C4-2B (cell line): ENCODE measurements at regions not wholly inside any gene's neighbourhood (a gene's known extent, or its start where the extent isn't known, plus 50 kb on each side); places are given as distances from the start of the nearest gene placed in this dataset.

ENCODE experiments used
- H3K27ac ChIP-seq: fragments of 450-650 bp; 2 replicates; pipeline ENCODE4 v1.5.1; 2017
- ZFX ChIP-seq: fragments of 450-650 bp; IDR thresholded peaks from 2 replicates; pipeline ENCODE4 v1.6.1; 2017
- TF ChIP-seq, protein P1 (sequence below): fragments of 450-650 bp; conservative IDR thresholded peaks from 2 replicates; pipeline ENCODE4 v1.5.1; 2017; ENCODE audit warnings: mild to moderate bottlenecking

DNA sequence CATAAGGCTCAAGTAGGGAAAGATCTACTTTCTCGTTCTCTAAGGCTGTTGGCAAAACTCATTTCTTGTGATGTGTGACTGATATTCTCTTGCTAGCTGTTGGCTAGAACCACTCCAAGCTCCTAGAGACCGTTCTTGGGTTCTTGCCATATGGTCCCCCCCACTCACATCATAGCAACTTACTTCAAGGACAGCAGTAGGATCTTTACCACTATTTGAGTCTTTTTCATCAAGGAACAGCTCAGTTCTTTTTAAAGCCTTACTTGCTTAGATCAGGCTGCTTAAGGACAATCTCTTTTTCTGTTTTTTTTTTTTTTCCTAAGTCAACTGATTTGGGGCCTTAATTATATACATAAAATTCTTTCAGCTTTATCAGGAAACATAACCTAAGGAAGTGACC lies 251.1 kb downstream of the GPR37 start:
- TF ChIP-seq, protein P1, sequence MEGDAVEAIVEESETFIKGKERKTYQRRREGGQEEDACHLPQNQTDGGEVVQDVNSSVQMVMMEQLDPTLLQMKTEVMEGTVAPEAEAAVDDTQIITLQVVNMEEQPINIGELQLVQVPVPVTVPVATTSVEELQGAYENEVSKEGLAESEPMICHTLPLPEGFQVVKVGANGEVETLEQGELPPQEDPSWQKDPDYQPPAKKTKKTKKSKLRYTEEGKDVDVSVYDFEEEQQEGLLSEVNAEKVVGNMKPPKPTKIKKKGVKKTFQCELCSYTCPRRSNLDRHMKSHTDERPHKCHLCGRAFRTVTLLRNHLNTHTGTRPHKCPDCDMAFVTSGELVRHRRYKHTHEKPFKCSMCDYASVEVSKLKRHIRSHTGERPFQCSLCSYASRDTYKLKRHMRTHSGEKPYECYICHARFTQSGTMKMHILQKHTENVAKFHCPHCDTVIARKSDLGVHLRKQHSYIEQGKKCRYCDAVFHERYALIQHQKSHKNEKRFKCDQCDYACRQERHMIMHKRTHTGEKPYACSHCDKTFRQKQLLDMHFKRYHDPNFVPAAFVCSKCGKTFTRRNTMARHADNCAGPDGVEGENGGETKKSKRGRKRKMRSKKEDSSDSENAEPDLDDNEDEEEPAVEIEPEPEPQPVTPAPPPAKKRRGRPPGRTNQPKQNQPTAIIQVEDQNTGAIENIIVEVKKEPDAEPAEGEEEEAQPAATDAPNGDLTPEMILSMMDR: no peak
- TF ChIP-seq ZFX: no peak
- H3K27ac ChIP-seq: no peak overlapping the region

DNA sequence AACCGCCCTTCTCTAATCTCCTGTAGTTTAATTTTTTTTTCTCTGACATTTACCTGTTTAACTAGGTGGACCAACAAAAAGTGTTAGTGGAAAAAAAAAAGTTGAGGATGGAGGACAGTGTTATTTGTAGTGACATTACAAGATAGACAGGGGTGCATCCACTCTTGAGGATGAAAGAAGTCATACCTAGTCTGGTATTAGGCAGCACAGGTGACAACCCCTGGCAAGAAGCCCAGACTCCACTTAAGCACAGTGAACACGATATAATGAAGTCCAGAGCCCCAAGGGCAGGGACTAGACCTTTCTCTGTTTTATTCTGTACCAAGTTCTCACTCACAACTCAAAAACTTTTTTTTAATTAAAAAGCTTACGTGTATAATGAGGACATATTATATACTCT lies 268.4 kb downstream of the GPR37 start:
- no peak overlapping the region for H3K27ac ChIP-seq
- no peak for TF ChIP-seq ZFX
- TF ChIP-seq, protein P1: no peak

DNA sequence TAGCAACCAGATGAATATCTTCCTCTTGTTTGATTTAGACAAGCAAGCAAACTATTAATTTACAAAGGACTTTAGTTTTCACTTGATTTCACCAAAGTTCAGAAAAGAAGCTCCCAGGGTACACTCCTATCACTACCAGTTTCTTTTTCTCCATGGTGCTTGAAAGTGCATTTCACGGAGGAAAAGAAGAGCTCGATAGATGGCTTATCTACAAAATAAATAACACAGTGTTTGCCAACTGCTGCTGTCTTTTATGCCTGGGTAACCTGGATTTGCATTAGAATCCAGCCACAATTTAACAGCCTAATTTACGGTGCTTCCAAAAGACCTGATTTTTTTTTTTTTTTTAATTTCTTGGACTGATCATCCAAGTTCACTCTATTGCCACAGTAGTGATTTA lies 275.7 kb downstream of the GPR37 start:
- no peak overlapping the region for H3K27ac ChIP-seq
- no peak for TF ChIP-seq ZFX
- TF ChIP-seq, protein P1: no peak

DNA sequence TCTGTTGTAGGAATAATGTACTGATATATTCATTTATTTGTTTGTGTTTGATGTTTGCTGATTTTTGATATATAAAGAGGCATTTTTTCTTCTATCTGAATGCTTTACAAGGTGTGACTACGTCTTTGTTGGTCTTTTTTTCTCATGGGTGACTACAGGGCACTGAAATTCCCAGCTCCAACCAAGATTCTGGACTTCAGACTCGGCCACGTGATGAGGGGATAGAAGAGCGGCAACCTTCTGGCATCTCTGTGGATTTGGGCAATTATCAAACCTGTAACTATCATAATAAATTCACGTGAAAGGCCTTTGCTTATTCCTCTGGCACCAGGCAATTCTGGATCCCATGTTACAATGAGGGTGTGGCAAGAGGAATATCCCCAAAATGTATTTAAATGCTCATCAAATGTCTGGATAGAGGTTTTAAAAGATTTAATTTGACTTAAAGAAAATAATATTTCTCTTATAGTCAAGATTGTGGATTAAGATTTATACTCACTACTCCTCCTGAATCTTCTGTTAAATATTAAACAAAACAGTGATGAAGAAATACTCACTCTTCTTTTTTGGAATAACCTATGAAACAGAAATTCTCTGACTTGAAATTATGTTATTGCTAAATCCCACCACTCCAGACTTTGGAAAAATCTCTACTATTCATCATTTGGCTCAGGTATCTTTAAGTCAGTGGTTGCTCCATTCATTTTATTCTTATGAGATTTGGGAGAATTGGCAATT lies 276.3 kb downstream of the GPR37 start:
- no peak for TF ChIP-seq ZFX
- TF ChIP-seq, protein P1: no peak
- no peak overlapping the region for H3K27ac ChIP-seq

DNA sequence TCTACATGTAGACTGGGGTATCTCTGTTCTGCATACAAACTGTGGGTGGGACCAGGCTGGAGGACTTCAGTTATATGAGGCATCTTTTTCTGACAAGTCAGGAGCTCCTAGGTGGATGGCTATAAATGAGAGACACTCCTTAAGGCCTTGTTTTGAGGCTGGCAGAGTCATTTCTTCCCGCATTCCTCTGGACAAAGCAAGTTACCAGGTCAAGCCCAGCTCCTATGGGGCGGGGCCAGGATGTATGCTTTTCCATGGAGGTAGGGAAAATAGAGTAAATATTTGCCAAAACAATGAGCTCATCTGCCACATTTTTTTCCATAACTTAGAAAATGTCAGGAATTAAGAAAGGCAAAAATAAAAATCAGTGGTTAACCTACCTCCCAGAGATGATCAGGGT lies 283.4 kb downstream of the GPR37 start:
- H3K27ac ChIP-seq: no peak overlapping the region
- TF ChIP-seq, protein P1: no peak
- no peak for TF ChIP-seq ZFX

DNA sequence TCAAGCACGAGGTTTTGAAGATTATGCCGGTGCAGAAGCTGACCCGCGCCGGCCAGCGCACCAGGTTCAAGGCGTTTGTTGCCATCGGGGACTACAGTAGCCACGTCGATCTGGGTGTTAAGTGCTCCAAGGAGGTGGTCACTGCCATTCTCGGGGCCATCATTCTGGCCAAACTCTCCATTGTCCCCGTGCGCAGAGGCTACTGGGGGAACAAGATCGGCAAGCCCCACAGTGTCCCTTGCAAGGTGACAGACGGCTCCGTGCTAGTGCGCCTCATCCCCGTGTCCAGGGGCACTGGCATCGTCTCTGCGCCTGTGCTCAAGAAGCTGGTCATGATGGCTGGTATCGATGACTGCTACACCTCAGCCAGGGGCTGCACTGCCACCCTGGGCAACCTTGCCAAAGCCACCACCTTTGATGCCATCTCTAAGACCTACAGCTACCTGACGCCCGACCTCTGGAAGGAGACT lies 284.7 kb downstream of the GPR37 start:
- H3K27ac ChIP-seq: no peak overlapping the region
- TF ChIP-seq ZFX: no peak
- TF ChIP-seq, protein P1: no peak

DNA sequence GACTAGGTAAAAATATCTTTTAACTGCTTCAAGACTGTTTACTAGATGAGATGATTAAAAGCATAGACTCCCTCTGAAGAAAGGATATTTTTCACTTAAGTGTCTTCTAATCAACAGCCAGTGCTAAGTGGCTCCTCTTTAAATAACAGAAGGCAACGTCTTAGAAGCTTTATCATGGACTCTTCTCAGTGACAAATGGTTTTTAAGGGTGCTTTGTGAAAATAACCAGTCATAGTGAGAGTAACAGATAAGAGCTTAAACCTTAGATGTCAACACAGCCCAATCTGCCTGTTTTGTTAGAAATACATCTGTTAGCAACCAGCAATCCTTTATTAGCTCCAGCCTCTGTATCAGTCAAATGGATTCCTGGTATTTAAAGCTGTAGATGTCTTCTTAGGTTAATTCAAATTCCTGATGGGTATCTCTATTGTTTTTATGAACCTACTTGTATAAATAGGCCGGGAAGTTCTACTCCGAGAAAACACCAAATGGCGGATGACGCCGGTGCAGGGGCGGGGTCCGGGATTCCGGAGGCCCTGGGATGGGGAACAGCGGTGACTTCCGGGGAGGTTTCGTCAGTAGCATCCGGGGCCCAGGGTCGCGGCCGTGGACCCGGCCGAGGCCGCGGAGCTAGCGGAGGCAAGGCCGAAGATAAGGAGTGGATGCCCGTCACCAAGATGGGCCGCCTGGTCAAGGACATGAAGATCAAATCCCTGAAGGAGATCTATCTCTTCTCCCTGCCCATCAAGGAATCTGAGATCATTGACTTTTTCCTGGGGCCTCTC lies 285.4 kb downstream of the GPR37 start:
- H3K27ac ChIP-seq: no peak overlapping the region
- no peak for TF ChIP-seq ZFX
- TF ChIP-seq, protein P1: no peak
